ENCODE measurements at regions not wholly inside any gene's neighbourhood (a gene's known extent, or its start where the extent isn't known, plus 50 kb on each side); places are given as distances from the start of the nearest gene placed in this dataset.

DNA sequence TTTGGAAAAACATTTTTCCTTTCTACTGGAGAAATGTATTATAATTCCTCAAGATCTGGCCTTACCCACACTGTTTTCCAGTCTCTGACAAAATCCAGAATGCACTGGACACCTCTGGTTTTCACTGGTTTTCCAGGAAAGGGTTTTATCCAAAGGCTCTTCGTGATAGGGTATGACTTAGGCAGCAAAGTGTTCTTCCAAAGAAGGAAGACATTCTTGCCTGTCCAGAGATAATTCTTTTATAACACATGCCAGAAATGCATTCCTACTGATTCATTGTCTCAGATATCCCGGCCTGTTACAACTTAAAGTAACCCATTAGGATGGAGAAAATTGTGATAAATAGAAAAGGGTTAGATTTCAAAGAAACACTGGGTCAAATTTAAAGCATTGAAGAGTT lies 2343.1 kb downstream of the PCDH7 start:
- TF ChIP-seq, protein P1, sequence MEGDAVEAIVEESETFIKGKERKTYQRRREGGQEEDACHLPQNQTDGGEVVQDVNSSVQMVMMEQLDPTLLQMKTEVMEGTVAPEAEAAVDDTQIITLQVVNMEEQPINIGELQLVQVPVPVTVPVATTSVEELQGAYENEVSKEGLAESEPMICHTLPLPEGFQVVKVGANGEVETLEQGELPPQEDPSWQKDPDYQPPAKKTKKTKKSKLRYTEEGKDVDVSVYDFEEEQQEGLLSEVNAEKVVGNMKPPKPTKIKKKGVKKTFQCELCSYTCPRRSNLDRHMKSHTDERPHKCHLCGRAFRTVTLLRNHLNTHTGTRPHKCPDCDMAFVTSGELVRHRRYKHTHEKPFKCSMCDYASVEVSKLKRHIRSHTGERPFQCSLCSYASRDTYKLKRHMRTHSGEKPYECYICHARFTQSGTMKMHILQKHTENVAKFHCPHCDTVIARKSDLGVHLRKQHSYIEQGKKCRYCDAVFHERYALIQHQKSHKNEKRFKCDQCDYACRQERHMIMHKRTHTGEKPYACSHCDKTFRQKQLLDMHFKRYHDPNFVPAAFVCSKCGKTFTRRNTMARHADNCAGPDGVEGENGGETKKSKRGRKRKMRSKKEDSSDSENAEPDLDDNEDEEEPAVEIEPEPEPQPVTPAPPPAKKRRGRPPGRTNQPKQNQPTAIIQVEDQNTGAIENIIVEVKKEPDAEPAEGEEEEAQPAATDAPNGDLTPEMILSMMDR (IDR thresholded peaks at IDR 0.05), result no peak
- no peak for TF ChIP-seq POLR2A (IDR thresholded peaks at IDR 0.05)
- TF ChIP-seq POLR2AphosphoS5 (IDR thresholded peaks at IDR 0.05), result no peak

Data from stomach (tissue), 4 donors.